ENCODE measurements at regions not wholly inside any gene's neighbourhood (a gene's known extent, or its start where the extent isn't known, plus 50 kb on each side); places are given as distances from the start of the nearest gene placed in this dataset.

GRCh38 chr16:6018848-6019489 is 921.4 kb upstream of the EEF2KMT start:
- H3K27ac ChIP-seq (ENCODE audit: insufficient read depth, low read length): no peak overlapping the region
- no peaks in the 10 kb centered on the region for H3K27me3 ChIP-seq (ENCODE audit: control insufficient read depth, insufficient read depth, low read length)
- in situ Hi-C loops (cut with MboI; ENCODE audit: low sequenced_read_pairs) (no loop called here), dilution Hi-C loops (cut with HindIII; ENCODE audit: low sequenced_read_pairs, unreplicated experiment) (no loop called here), intact Hi-C loops (cut with micrococcal nuclease) (no loop called here)
- H3K4me3 ChIP-seq (ENCODE audit: insufficient read depth, low read depth, low read length): no peak overlapping the region
- no peak overlapping the region for H3K4me2 ChIP-seq (ENCODE audit: low read depth, low read length)
- no peak overlapping the region for H3K4ac ChIP-seq (ENCODE audit: low read depth, low read length)
- H3K9me3 ChIP-seq (ENCODE audit: control insufficient read depth, insufficient read depth, low read length): peaks cover 7% of the 10 kb centered on the region
- BruUV-seq (replicated peaks): no TSS peak
- no peak overlapping the region for H3K18ac ChIP-seq (ENCODE audit: low read depth, low read length)
- no peaks in the 10 kb centered on the region for H3K4me1 ChIP-seq (ENCODE audit: control insufficient read depth, insufficient read depth, low read length)
- H3K14ac ChIP-seq (replicated peaks; ENCODE audit: low read depth, low read length): no peak overlapping the region
- no peak overlapping the region for H2BK15ac ChIP-seq (ENCODE audit: low read depth, low read length)
- no peak overlapping the region for H3K9ac ChIP-seq (ENCODE audit: low read depth, low read length)
- no peak for TF ChIP-seq MAFK (IDR thresholded peaks at IDR 0.05; ENCODE audit: low read depth, low read length)
- no peak for TF ChIP-seq FOS (IDR thresholded peaks at IDR 0.05; ENCODE audit: low read depth, low read length)
- no peak for TF ChIP-seq MXI1 (IDR thresholded peaks at IDR 0.05; ENCODE audit: borderline replicate concordance, low read depth, low read length)
- no peak for TF ChIP-seq NFE2L2 (IDR thresholded peaks at IDR 0.05; ENCODE audit: low read depth, low read length)
- no peak for TF ChIP-seq RCOR1 (IDR thresholded peaks at IDR 0.05; ENCODE audit: insufficient replicate concordance, low read length)
- TF ChIP-seq USF2 (IDR thresholded peaks at IDR 0.05; ENCODE audit: low read depth, low read length): no peak
- TF ChIP-seq CHD1 (IDR thresholded peaks at IDR 0.05; ENCODE audit: low read depth, low read length): no peak
- WGBS, 2 experiments (ENCODE audit: extremely low coverage in 2 of 2, insufficient read length in 1 of 2): 4% methylated on average over 9 of the region's 59 CpGs; no CpG with 5 or more reads in 1 of the 2 experiments
- H2BK20ac ChIP-seq (ENCODE audit: low read depth, low read length): no peak overlapping the region
- H4K20me1 ChIP-seq (ENCODE audit: insufficient read depth, low read length): no peaks in the 10 kb centered on the region
- H3K56ac ChIP-seq (ENCODE audit: extremely low read depth, insufficient read depth, low read length): no peak overlapping the region
- H4K91ac ChIP-seq (ENCODE audit: insufficient read depth, low read depth, low read length): no peak overlapping the region
- POLR2A ChIA-PET (ENCODE audit: unreplicated experiment): no interaction called here
- no peaks in the 10 kb centered on the region for H3K36me3 ChIP-seq (ENCODE audit: control insufficient read depth, insufficient read depth, low read length)
- no peak overlapping the region for H4K5ac ChIP-seq (ENCODE audit: low read depth, low read length)
- H4K8ac ChIP-seq (ENCODE audit: low read depth in 2 of 2, low read length in 2 of 2): no peak overlapping the region
- H2AK5ac ChIP-seq (ENCODE audit: low read depth, low read length): no peak overlapping the region
- CTCF ChIA-PET: no interaction called here
- no peak overlapping the region for H2AFZ ChIP-seq (replicated peaks; ENCODE audit: low read length, poor library complexity)
- no peak overlapping the region for H3K23ac ChIP-seq (ENCODE audit: low read depth, low read length)
- DNase-seq (no peak), ATAC-seq (ENCODE audit: low read depth) (no peak)
- no peak overlapping the region for H2BK5ac ChIP-seq (ENCODE audit: low read depth, low read length, poor library complexity, severe bottlenecking)
- H3K79me1 ChIP-seq (ENCODE audit: low read depth in 1 of 2, low read length in 2 of 2): no peaks in the 10 kb centered on the region
- H2BK120ac ChIP-seq (ENCODE audit: low read depth, low read length): no peak overlapping the region
- H3K9me1 ChIP-seq (ENCODE audit: insufficient read depth, low read length): no peaks in the 10 kb centered on the region
- no peak overlapping the region for H2AK9ac ChIP-seq (replicated peaks; ENCODE audit: low read depth, low read length, poor library complexity)
